IPS-15b (cell line): ENCODE measurements at regions not wholly inside any gene's neighbourhood (a gene's known extent, or its start where the extent isn't known, plus 50 kb on each side); places are given as distances from the start of the nearest gene placed in this dataset.
"Not testable (repeated sequence)": the region's sequence is repeated elsewhere in the genome, so short reads cannot be mapped to it uniquely, and the experiment has no call there.

ENCODE experiments used
- H3K27me3 ChIP-seq: one replicate; pipeline ENCODE4 v1.6.1; 2013; ENCODE audit warnings: low read length; ENCODE audit not compliant: control insufficient read depth, insufficient read depth
- H3K36me3 ChIP-seq: one replicate; pipeline ENCODE4 v1.6.1; 2013; ENCODE audit warnings: low read length; ENCODE audit not compliant: control insufficient read depth, insufficient read depth
- H3K4me1 ChIP-seq: one replicate; pipeline ENCODE4 v1.6.1; 2013; ENCODE audit warnings: mild to moderate bottlenecking, low read length; ENCODE audit not compliant: control insufficient read depth, insufficient read depth
- H3K4me3 ChIP-seq: one replicate; pipeline ENCODE4 v1.5.1; 2013; ENCODE audit warnings: low read depth, low read length
- H3K9ac ChIP-seq: one replicate; pipeline ENCODE4 v1.6.1; 2013; ENCODE audit warnings: low read depth, mild to moderate bottlenecking, low read length
- H3K9me3 ChIP-seq: one replicate; pipeline ENCODE4 v1.6.1; 2013; ENCODE audit warnings: mild to moderate bottlenecking, low read length; ENCODE audit not compliant: control insufficient read depth, insufficient read depth

DNA sequence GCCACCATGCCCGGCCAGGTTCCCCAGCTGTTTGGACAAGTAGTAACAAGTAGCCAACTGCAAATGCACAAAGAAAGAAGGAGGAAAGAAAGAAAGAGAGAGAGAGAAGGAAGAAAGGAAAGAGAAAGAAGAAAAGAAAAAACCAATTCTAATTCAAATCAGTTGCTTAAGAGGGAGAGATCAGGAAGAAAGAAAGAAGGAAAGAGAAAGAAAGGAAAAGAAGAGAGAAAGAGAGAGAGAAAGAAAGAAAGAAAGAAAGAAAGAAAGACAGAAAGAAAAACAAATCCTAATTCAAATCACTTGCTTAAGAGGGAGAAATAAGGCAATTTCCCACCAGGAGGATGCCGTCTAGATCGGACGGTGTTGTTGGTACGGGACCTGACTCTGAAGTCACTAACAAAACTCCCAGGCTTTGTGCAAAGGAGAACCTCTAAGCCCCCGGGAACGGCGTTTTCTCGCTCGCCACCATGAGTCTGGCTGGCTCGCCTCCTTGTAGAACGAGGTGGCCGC, 95.5 kb upstream of the PPP2R3B start:
- peaks cover 5% of the 10 kb centered on the region for H3K4me1 ChIP-seq
- H3K9ac ChIP-seq: no peak overlapping the region
- H3K9me3 ChIP-seq: no peaks in the 10 kb centered on the region
- no peaks in the 10 kb centered on the region for H3K27me3 ChIP-seq
- no peaks in the 10 kb centered on the region for H3K36me3 ChIP-seq
- no peak overlapping the region for H3K4me3 ChIP-seq

DNA sequence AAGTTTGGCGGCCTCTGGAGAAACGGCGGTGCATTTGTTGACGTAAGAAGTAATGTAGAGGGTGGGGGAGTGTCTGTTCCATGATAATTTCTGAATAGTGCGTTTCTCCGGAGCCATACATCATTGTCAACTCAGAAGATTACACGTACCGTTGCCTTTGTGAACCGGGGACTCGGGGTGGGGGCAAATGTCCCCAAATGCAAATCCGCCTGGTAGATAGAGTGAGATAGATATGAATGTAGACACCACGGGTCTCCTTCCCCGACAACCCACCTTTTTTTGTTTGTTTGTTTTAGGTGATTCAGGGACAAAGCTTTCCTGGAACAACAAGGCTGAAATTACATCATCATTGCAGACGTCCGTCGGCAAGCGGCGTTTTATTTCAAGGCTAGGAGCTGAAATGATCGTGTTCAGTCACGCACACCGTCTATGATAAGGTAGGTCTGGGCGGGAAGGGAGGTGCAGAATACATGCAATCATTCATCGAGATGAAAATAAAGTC, 96.0 kb upstream of the PPP2R3B start:
- H3K9me3 ChIP-seq: no peaks in the 10 kb centered on the region
- no peak overlapping the region for H3K9ac ChIP-seq
- no peaks in the 10 kb centered on the region for H3K27me3 ChIP-seq
- peaks cover 5% of the 10 kb centered on the region for H3K4me1 ChIP-seq
- no peaks in the 10 kb centered on the region for H3K36me3 ChIP-seq
- no peak overlapping the region for H3K4me3 ChIP-seq

DNA sequence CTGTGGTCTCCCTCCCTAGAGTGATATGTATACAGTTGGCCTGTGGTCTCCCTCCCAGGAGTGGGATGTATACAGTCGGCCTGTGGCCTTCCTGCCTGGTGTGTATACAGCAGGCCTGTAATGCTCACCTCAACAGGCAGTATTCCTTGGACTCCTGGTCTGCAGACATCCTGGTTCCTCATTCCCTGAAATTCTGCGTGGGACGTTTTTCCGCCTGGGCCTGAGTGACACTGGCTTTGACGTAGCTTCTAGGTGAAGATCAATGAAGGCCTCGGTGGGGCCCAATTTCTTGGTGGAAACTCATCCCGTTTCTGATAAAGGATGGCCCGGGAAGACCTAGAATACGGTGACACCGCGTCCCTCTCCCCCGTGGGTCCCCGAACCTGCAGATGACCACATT, 98.7 kb upstream of the PPP2R3B start:
- no peaks in the 10 kb centered on the region for H3K27me3 ChIP-seq
- no peak overlapping the region for H3K9ac ChIP-seq
- no peak overlapping the region for H3K4me3 ChIP-seq
- H3K36me3 ChIP-seq: no peaks in the 10 kb centered on the region
- no peaks in the 10 kb centered on the region for H3K9me3 ChIP-seq
- H3K4me1 ChIP-seq: peaks cover 5% of the 10 kb centered on the region

DNA sequence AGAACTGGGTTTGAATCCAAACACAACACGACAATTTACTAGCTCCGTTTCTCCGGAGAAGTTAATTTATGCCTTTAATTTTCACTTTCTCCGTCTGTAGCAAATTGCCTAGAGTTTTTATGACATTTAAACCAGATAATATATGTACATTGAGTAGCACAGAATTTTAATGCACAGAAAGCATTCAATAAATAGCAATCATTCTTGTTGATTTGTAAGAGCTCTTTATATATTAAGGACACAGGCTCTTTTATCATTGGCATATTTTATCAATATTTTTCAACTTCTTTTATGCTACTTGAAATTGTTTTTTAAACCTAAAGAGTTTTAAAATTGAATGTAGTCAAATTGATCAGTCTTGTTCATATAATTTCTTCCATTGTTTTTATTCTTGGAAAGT, 99.6 kb upstream of the PPP2R3B start:
- Histone ChIP-seq H3K9ac (no peak overlapping the region), H3K27me3 (no peaks in the 10 kb centered on the region), H3K4me3 (no peak overlapping the region), H3K9me3 (no peaks in the 10 kb centered on the region), H3K36me3 (no peaks in the 10 kb centered on the region), H3K4me1 (peaks cover 5% of the 10 kb centered on the region)

DNA sequence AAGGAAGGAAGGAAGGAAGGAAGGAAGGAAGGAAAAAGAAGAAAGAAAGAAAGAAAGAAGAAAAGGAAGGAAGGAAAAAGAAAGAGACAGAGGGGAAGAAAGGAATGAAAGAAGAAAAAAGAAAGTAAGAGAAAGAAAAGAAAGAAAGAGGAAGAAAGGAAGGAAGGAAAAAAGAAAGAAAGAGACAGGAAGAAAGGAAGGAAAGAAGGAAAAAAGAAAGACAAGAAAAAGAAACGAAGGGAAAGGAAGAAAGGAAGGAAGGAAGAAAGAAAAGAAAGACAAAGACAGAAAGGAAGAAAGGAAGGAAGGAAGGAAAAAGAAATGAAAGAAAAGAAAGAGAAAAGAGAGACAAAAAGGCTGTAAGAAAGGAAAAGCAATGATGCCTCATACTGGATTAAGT, 101.1 kb upstream of the PPP2R3B start:
- peaks cover 1% of the 10 kb centered on the region for H3K4me1 ChIP-seq
- no peak overlapping the region for H3K9ac ChIP-seq
- H3K4me3 ChIP-seq: no peak overlapping the region
- H3K27me3 ChIP-seq: no peaks in the 10 kb centered on the region
- H3K36me3 ChIP-seq: no peaks in the 10 kb centered on the region
- H3K9me3 ChIP-seq: no peaks in the 10 kb centered on the region

DNA sequence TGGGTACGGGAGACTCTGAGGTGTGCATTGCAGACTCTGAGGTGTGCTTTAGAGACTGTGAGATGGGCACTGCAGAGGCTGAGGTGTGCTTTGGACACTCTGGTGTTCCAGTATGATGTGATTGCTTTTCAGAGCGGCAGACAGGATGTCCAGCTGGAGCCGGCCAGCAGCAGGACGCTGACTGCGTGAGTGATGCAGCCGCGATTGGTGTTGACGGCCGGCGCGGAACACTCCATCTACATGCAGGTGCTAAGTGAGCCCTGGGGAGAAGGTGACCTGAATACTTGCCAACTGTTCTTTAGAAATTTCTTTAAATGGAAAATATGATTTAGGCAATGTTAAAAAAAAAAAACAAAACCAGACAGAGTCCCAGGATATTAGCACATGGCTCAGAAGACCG, 103.1 kb upstream of the PPP2R3B start:
- H3K4me3 ChIP-seq: no peak overlapping the region
- no peaks in the 10 kb centered on the region for H3K9me3 ChIP-seq

DNA sequence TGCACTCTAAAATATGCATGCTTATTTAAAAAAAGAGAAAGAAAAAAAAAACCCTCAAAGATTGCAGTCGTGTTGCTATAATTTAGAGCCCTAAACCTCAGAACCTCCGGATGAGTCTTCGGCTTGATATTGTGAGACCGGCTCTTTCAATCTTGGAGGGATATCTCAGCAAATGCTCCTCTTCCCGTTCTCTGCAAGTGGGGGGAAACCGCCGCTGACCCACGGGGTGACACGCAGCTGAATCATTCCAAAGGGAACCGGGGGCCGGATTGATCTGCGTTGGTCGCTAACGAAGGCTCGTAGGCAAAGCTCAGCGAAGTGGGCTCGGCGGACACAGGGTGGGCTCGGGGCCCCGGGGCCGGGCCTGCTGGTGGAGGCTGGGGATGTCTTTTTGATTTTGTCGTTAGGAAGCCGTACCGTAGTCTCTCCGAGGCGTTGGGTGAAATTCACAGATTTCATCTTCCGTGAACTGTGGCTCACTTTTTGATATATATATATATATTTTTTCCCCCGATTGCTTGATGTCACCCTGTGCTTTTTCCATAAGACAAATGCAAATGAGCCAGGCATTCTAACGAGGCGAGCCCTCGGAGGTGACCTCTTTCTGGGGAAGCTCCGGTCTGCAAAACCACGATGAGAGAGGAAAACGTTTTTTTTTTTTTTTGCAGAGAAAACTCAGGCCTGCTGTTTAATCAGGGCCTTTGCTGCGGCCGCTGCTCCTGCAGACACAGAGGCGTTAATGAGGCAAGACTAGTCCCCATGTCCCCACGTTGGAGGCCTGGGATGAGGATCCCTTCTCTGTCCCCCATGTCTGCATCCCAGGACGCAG, 110.7 kb upstream of the PPP2R3B start:
- no peaks in the 10 kb centered on the region for H3K4me1 ChIP-seq
- no peak overlapping the region for H3K9ac ChIP-seq
- peaks cover 9% of the 10 kb centered on the region for H3K27me3 ChIP-seq
- H3K9me3 ChIP-seq: no peaks in the 10 kb centered on the region
- no peak overlapping the region for H3K4me3 ChIP-seq
- H3K36me3 ChIP-seq: no peaks in the 10 kb centered on the region

More for the DNA sequence above, 103.1 kb upstream of the PPP2R3B start:
- Histone ChIP-seq H3K36me3 (no peaks in the 10 kb centered on the region), H3K9ac (no peak overlapping the region), H3K4me1 (no peaks in the 10 kb centered on the region), H3K27me3 (no peaks in the 10 kb centered on the region)

DNA sequence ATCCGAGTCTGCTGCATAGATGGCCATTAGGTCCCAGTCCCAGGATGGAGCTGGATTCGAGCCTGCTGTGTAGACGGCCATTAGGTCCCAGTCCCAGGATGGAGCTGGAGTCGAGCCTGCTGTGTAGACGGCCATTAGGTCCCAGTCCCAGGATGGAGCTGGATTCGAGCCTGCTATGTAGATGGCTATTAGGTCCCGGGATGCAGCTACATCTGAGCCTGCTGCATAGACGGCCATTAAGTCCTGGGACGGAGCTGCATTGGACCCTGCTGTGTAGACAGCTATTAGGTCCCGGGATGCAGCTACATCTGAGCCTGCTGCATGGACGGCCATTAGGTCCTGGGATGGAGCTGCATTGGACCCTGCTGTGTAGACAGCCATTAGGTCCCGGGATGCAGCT, 112.2 kb upstream of the PPP2R3B start:
- not testable (repeated sequence) for H3K4me1 ChIP-seq

DNA sequence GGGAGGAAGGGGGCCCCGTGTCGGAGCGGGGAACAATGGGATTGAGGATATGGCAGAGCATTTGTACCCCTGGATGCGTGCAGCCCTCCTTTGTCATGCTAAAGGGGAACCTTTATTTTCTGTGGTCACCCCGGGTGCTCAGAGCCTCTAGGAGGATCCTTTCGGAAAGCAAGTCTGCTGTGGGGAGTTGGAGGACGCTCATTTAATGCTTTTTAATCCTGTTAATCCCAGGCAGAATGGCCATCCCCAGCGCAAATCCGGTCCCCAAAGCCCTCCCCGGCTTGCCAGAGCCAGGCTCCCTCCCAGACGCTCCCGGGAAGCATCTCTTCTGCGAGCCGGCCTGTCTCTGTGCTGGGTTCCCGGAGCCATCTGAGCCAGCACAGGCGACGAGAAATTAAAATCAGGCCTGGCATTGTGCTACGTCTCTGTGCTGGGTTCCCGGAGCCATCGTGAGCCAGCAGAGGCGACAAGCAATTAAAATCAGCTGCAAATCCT, 113.2 kb upstream of the PPP2R3B start:
- no peak overlapping the region for H3K9ac ChIP-seq
- H3K9me3 ChIP-seq: no peaks in the 10 kb centered on the region
- peak overlapping the region; percentile 36 for H3K4me3 ChIP-seq
- H3K27me3 ChIP-seq: peaks cover 9% of the 10 kb centered on the region
- H3K36me3 ChIP-seq: no peaks in the 10 kb centered on the region
- H3K4me1 ChIP-seq: no peaks in the 10 kb centered on the region

More for the DNA sequence above, 112.2 kb upstream of the PPP2R3B start:
- not testable (repeated sequence) for H3K9ac ChIP-seq, H3K36me3 ChIP-seq, H3K9me3 ChIP-seq, H3K27me3 ChIP-seq, H3K4me3 ChIP-seq

DNA sequence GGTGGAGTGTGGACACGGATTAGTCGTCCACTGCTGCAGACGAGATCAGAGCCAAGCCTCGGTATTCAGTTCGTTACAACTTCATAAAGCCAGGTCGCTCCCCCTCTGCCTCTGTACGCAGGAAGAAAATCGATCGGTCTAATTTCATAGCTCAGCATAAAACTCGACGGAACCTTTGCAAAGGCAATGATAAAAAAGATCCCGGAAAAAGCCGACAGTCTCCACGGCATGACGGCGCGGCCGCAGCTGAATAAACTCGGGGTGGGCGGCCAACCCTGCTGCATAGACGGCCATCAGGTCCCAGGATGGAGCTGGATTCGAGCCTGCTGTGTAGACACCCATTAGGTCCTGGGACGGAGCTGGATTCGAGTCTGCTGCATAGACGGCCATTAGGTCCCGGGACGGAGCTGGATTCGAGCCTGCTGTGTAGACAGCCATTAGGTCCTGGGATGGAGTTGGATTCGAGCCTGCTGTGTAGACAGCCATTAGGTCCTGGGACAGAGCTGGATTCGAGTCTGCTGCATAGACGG, 113.8 kb upstream of the PPP2R3B start:
- Histone ChIP-seq H3K9me3 (no peaks in the 10 kb centered on the region), H3K4me1 (no peaks in the 10 kb centered on the region), H3K9ac (no peak overlapping the region), H3K4me3 (peak overlapping the region; percentile 36), H3K36me3 (no peaks in the 10 kb centered on the region), H3K27me3 (peaks cover 9% of the 10 kb centered on the region)

DNA sequence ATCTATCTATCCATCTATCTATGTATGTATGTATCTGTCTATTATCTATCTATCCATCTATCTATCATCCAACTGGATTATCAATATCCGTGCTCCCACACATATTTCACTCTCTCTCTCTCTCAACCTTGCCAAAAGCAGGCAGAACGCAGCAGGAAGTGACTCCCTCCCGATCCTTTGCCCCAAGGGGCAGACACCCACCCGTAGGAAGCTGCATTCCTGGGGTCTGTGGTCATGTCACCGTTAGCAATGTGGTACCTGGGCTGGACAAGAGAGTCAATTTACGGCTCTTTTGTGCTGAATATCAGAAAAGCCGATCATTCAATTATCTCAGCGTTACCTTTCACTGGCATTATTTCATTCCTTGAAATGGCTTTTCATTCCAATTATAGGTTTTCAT, 119.6 kb upstream of the PPP2R3B start:
- no peak overlapping the region for H3K4me3 ChIP-seq
- no peaks in the 10 kb centered on the region for H3K36me3 ChIP-seq
- H3K4me1 ChIP-seq: no peaks in the 10 kb centered on the region
- H3K9ac ChIP-seq: no peak overlapping the region
- H3K9me3 ChIP-seq: no peaks in the 10 kb centered on the region
- H3K27me3 ChIP-seq: peaks cover 13% of the 10 kb centered on the region

DNA sequence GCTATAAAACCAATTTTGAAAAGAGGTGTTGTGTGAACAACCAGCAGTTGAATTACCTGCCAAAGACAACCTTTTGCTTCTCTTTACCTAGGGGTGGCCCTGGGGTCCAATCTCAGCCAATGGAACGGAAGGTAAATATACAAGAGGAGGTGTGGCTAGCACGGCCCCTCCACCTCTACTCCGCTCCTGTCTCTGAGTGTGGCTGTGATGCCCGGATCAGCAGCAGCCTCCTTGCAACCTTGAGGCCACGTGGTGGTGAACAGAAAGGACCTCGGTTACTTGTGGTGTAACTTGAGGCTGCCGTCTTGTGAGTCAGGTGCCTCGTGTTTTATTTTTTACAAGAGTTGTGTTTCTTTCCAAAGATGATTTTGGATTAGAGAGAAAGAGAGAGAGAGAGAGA, 121.5 kb upstream of the PPP2R3B start:
- no peak overlapping the region for H3K9ac ChIP-seq
- H3K4me1 ChIP-seq: no peaks in the 10 kb centered on the region
- no peak overlapping the region for H3K4me3 ChIP-seq
- peaks cover 13% of the 10 kb centered on the region for H3K27me3 ChIP-seq
- no peaks in the 10 kb centered on the region for H3K36me3 ChIP-seq
- H3K9me3 ChIP-seq: no peaks in the 10 kb centered on the region
